MM.1S (cell line): ENCODE measurements at regions not wholly inside any gene's neighbourhood (a gene's known extent, or its start where the extent isn't known, plus 50 kb on each side); places are given as distances from the start of the nearest gene placed in this dataset.

Experiments
- DNase-seq: peaks from one replicate; pipeline ENCODE4 v3.0.0-alpha.2; 2015
- H2AFZ ChIP-seq: fragments of 300-600 bp; sonication (generic); 2 replicates; pipeline ENCODE4 v1.6.0; 2016; ENCODE audit warnings: antibody characterized with exemption, low read length
- H3F3A ChIP-seq: fragments of 300-600 bp; sonication (generic); 2 replicates; pipeline ENCODE4 v1.6.1; 2016; ENCODE audit warnings: mild to moderate bottlenecking, antibody characterized with exemption, low read length, moderate library complexity, mixed read lengths; ENCODE audit not compliant: insufficient read depth
- H3K27ac ChIP-seq: fragments of 300-600 bp; sonication (generic); 2 replicates; pipeline ENCODE4 v1.5.1; 2016; ENCODE audit warnings: mild to moderate bottlenecking, low read length
- H3K27me3 ChIP-seq: fragments of 300-600 bp; sonication (generic); replicated peaks from 2 replicates; pipeline ENCODE4 v1.6.0; 2016; ENCODE audit warnings: low read length; ENCODE audit not compliant: insufficient read depth
- H3K36me3 ChIP-seq: fragments of 300-600 bp; sonication (generic); replicated peaks from 2 replicates; pipeline ENCODE4 v1.6.1; 2016; ENCODE audit warnings: mild to moderate bottlenecking, low read length, mixed read lengths; ENCODE audit not compliant: insufficient read depth
- H3K4me1 ChIP-seq: fragments of 300-600 bp; sonication (generic); 2 replicates; pipeline ENCODE4 v1.6.1; 2016; ENCODE audit warnings: low read length, mixed read lengths
- H3K4me2 ChIP-seq: fragments of 300-600 bp; sonication (generic); 2 replicates; pipeline ENCODE4 v1.6.0; 2016; ENCODE audit warnings: low read depth, low read length
- H3K4me3 ChIP-seq: fragments of 300-600 bp; sonication (generic); 2 replicates; pipeline ENCODE4 v1.5.1; 2016; ENCODE audit warnings: low read length, mixed read lengths
- H3K79me2 ChIP-seq: fragments of 300-600 bp; sonication (generic); 2 replicates; pipeline ENCODE4 v1.6.1; 2016; ENCODE audit warnings: mixed run types, low read length, mixed read lengths
- H3K9ac ChIP-seq: fragments of 300-600 bp; sonication (generic); 2 replicates; pipeline ENCODE4 v1.6.1; 2016; ENCODE audit warnings: low read length, mixed read lengths
- H3K9me2 ChIP-seq: fragments of 300-600 bp; sonication (generic); replicated peaks from 2 replicates; pipeline ENCODE4 v1.6.1; 2016; ENCODE audit warnings: mild to moderate bottlenecking, low read length, mixed read lengths; ENCODE audit not compliant: insufficient read depth
- H3K9me3 ChIP-seq: fragments of 300-600 bp; sonication (generic); replicated peaks from 2 replicates; pipeline ENCODE4 v1.6.1; 2016; ENCODE audit warnings: mild to moderate bottlenecking, low read length, mixed read lengths; ENCODE audit not compliant: insufficient read depth
- H4K20me1 ChIP-seq: fragments of 300-600 bp; sonication (generic); 2 replicates; pipeline ENCODE4 v1.6.1; 2016; ENCODE audit warnings: mild to moderate bottlenecking, low read length, moderate library complexity, mixed read lengths; ENCODE audit not compliant: insufficient read depth
- EZH2 ChIP-seq: fragments of 300-600 bp; sonication (generic); optimal IDR thresholded peaks from 2 replicates; pipeline ENCODE3; 2017; ENCODE audit warnings: low read depth, mild to moderate bottlenecking, antibody characterized with exemption, low read length, mixed read lengths
- EZH2phosphoT487 ChIP-seq: fragments of 300-600 bp; sonication (generic); IDR thresholded peaks from 2 replicates; pipeline ENCODE4 v1.6.1; 2018; ENCODE audit warnings: antibody characterized with exemption, low read length
- TF ChIP-seq, protein P1 (sequence below): fragments of 300-600 bp; sonication (generic); IDR thresholded peaks from 2 replicates; pipeline ENCODE4 v1.5.1; 2016; ENCODE audit warnings: antibody characterized with exemption, low read length, mixed read lengths

DNA sequence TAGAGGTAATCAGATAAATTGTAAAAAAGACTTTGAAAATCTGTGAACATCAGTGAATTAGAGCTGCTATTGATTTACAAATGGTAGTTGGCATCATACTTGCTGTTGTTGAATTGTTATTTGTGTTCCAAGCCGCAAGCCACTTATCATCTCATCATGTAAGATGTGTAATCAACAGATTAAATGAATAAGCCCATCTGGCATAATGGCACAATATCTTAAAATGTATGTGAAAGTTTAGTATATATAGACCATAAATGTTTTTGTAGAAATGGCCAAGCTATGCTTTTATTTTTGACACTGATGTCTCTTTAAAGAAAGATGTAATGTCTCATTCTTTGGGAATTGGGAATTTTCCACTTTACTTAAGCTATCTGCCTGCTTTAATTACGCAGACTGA lies 682.6 kb upstream of the GNPDA2 start:
- no peak for TF ChIP-seq EZH2
- TF ChIP-seq EZH2phosphoT487: no peak
- TF ChIP-seq, protein P1, sequence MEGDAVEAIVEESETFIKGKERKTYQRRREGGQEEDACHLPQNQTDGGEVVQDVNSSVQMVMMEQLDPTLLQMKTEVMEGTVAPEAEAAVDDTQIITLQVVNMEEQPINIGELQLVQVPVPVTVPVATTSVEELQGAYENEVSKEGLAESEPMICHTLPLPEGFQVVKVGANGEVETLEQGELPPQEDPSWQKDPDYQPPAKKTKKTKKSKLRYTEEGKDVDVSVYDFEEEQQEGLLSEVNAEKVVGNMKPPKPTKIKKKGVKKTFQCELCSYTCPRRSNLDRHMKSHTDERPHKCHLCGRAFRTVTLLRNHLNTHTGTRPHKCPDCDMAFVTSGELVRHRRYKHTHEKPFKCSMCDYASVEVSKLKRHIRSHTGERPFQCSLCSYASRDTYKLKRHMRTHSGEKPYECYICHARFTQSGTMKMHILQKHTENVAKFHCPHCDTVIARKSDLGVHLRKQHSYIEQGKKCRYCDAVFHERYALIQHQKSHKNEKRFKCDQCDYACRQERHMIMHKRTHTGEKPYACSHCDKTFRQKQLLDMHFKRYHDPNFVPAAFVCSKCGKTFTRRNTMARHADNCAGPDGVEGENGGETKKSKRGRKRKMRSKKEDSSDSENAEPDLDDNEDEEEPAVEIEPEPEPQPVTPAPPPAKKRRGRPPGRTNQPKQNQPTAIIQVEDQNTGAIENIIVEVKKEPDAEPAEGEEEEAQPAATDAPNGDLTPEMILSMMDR: no peak
- DNase-seq: no peak
- Histone ChIP-seq H4K20me1 (no peaks in the 10 kb centered on the region), H3K4me1 (no peaks in the 10 kb centered on the region), H3F3A (no peaks in the 10 kb centered on the region), H3K9me3 (no peaks in the 10 kb centered on the region), H2AFZ (no peak overlapping the region), H3K4me2 (no peak overlapping the region), H3K4me3 (no peak overlapping the region), H3K79me2 (no peaks in the 10 kb centered on the region), H3K36me3 (no peaks in the 10 kb centered on the region), H3K27me3 (no peaks in the 10 kb centered on the region), H3K27ac (no peak overlapping the region), H3K9ac (no peak overlapping the region), H3K9me2 (no peaks in the 10 kb centered on the region)

DNA sequence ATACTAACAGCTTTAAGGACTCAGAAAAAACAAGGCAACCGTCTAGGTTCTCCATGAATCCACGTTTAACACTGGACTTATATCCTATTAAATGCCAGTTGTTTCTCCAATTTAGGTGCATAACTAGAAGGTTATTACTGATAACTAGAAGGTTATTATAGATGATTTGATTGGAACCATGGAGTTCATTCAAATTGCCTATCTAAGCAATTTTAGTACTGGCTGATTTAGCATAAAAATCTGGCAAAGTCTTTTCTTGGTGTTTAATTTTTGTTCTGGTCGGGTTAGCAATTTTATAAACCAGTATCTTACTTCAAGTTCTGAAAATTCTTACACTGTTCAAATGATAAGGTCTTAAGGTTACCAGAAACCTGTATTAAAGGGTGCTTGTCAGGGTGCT lies 672.8 kb upstream of the GNPDA2 start:
- Histone ChIP-seq H3K79me2 (no peaks in the 10 kb centered on the region), H2AFZ (no peak overlapping the region), H3F3A (no peaks in the 10 kb centered on the region), H3K27ac (no peak overlapping the region), H4K20me1 (no peaks in the 10 kb centered on the region), H3K36me3 (no peaks in the 10 kb centered on the region), H3K4me2 (no peak overlapping the region), H3K9me3 (no peaks in the 10 kb centered on the region), H3K9ac (no peak overlapping the region), H3K4me3 (no peak overlapping the region), H3K9me2 (no peaks in the 10 kb centered on the region), H3K4me1 (no peaks in the 10 kb centered on the region), H3K27me3 (no peaks in the 10 kb centered on the region)
- DNase-seq: no peak
- TF ChIP-seq EZH2 (no peak), EZH2phosphoT487 (no peak)
- TF ChIP-seq, protein P1: no peak

DNA sequence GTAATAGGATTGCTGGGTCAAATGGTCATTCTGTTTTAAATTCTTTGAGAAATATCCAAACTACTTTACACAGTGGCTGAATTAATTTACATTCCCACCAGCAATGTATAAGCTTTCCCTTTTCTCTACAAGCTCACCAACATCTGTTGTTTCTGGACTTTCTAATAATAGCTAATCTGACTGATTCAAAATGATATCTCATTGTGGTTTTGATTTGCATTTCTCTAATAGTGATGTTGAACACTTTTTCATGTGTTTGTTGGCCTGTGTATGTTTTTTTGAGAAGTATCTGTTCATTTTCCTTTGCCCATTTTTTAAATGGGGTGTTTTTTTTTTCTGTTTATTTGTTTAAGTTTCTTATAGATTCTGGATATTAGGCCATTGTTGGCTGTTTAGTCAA lies 659.0 kb upstream of the GNPDA2 start:
- no peaks in the 10 kb centered on the region for H3K4me1 ChIP-seq
- H3K79me2 ChIP-seq: no peaks in the 10 kb centered on the region
- no peaks in the 10 kb centered on the region for H3K36me3 ChIP-seq
- no peak for DNase-seq
- H3K4me2 ChIP-seq: no peak overlapping the region
- no peak overlapping the region for H3K9ac ChIP-seq
- H3K27me3 ChIP-seq: no peaks in the 10 kb centered on the region
- no peaks in the 10 kb centered on the region for H4K20me1 ChIP-seq
- no peaks in the 10 kb centered on the region for H3K9me3 ChIP-seq
- H3K4me3 ChIP-seq: no peak overlapping the region
- no peaks in the 10 kb centered on the region for H3F3A ChIP-seq
- no peaks in the 10 kb centered on the region for H3K9me2 ChIP-seq
- TF ChIP-seq, protein P1: no peak
- no peak for TF ChIP-seq EZH2phosphoT487
- no peak for TF ChIP-seq EZH2
- no peak overlapping the region for H3K27ac ChIP-seq
- H2AFZ ChIP-seq: no peak overlapping the region

DNA sequence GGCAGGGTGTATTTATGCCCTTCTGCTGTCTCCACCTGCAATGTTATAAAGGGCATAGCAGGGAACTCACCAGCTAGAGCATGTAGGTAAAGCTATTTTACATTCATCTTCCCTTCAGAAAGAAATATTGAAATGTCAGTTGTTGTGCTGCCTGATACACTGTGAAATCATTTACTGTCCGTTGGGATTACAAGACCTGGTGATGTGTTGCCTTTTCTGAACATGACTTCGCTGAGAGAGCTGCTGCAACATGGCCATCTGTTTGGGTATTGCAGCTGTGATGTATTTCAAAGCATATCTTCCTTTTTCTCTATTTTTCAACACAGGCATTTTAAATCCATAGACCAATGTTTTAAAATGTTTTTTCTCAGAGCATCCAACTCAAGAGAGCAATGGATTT lies 644.1 kb upstream of the GNPDA2 start:
- no peaks in the 10 kb centered on the region for H3K9me2 ChIP-seq
- no peaks in the 10 kb centered on the region for H3K36me3 ChIP-seq
- no peaks in the 10 kb centered on the region for H3K27me3 ChIP-seq
- H4K20me1 ChIP-seq: no peaks in the 10 kb centered on the region
- H3K9me3 ChIP-seq: no peaks in the 10 kb centered on the region
- no peak overlapping the region for H3K9ac ChIP-seq
- DNase-seq: no peak
- TF ChIP-seq, protein P1: no peak
- TF ChIP-seq EZH2 (no peak), EZH2phosphoT487 (no peak)
- no peak overlapping the region for H3K4me2 ChIP-seq
- no peak overlapping the region for H3K27ac ChIP-seq
- H2AFZ ChIP-seq: no peak overlapping the region
- no peaks in the 10 kb centered on the region for H3F3A ChIP-seq
- H3K4me1 ChIP-seq: no peaks in the 10 kb centered on the region
- no peaks in the 10 kb centered on the region for H3K79me2 ChIP-seq
- no peak overlapping the region for H3K4me3 ChIP-seq
